GM19025 (cell line): ENCODE measurements at regions not wholly inside any gene's neighbourhood (a gene's known extent, or its start where the extent isn't known, plus 50 kb on each side); places are given as distances from the start of the nearest gene placed in this dataset.

Experiments
- ATAC-seq: cut with Tn5 transposase; IDR thresholded peaks from one replicate; pipeline ENCODE4 v1.9.1; 2021; ENCODE audit warnings: mild to moderate bottlenecking, low read depth, moderate library complexity; ENCODE audit not compliant: unreplicated experiment

- no peak for ATAC-seq
Measured at GRCh38 chr13:30128095-30128494, 179.3 kb downstream of the KATNAL1 start.

GRCh38 chr13:30126903-30127428 is 180.4 kb downstream of the KATNAL1 start:
- no peak for ATAC-seq

GRCh38 chr13:30125422-30126073 is 181.8 kb downstream of the KATNAL1 start:
- ATAC-seq: no peak

GRCh38 chr13:30124131-30124768 is 183.1 kb downstream of the KATNAL1 start:
- no peak for ATAC-seq

- ATAC-seq: no peak
Measured at GRCh38 chr13:30123575-30123974, 183.8 kb downstream of the KATNAL1 start.

- ATAC-seq: no peak
Measured at GRCh38 chr13:30121666-30122065, 185.7 kb downstream of the KATNAL1 start.

GRCh38 chr13:30121244-30121643 is 186.1 kb downstream of the KATNAL1 start:
- ATAC-seq: no peak

GRCh38 chr13:30120133-30120822 is 187.1 kb downstream of the KATNAL1 start:
- ATAC-seq: no peak

GRCh38 chr13:30119476-30119875 is 187.9 kb downstream of the KATNAL1 start:
- no peak for ATAC-seq

GRCh38 chr13:30116379-30116778 is 191.0 kb downstream of the KATNAL1 start:
- no peak for ATAC-seq

GRCh38 chr13:30115257-30115600 is 192.1 kb downstream of the KATNAL1 start:
- no peak for ATAC-seq

- peak; percentile 83 for ATAC-seq
Measured at GRCh38 chr13:30114571-30115256, 192.6 kb downstream of the KATNAL1 start.

GRCh38 chr13:30113983-30114570 is 193.3 kb downstream of the KATNAL1 start:
- ATAC-seq: no peak

- ATAC-seq: no peak
Measured at GRCh38 chr13:30113551-30113950, 193.8 kb downstream of the KATNAL1 start.

- ATAC-seq: no peak
Measured at GRCh38 chr13:30112602-30113435, 194.5 kb downstream of the KATNAL1 start.

- ATAC-seq: no peak
Measured at GRCh38 chr13:30111810-30112209, 195.5 kb downstream of the KATNAL1 start.

- no peak for ATAC-seq
Measured at GRCh38 chr13:30110301-30111070, 196.9 kb downstream of the KATNAL1 start.

- no peak for ATAC-seq
Measured at GRCh38 chr13:30109471-30110135, 197.7 kb downstream of the KATNAL1 start.

- ATAC-seq: no peak
Measured at GRCh38 chr13:30108913-30109237, 198.5 kb downstream of the KATNAL1 start.
